GM18507 (cell line): ENCODE measurements at regions not wholly inside any gene's neighbourhood (a gene's known extent, or its start where the extent isn't known, plus 50 kb on each side); places are given as distances from the start of the nearest gene placed in this dataset.

Source experiments
- DNase-seq: peaks from one replicate; pipeline ENCODE4 v3.0.0; 2011; ENCODE audit warnings: low read depth; ENCODE audit not compliant: insufficient read length; ENCODE audit errors: extremely low spot score
- FAIRE-seq: peaks from 2 replicates; lab custom pipeline; 2011; peaks lifted over from hg19 to GRCh38; lab: Jason Lieb, UNC

DNA sequence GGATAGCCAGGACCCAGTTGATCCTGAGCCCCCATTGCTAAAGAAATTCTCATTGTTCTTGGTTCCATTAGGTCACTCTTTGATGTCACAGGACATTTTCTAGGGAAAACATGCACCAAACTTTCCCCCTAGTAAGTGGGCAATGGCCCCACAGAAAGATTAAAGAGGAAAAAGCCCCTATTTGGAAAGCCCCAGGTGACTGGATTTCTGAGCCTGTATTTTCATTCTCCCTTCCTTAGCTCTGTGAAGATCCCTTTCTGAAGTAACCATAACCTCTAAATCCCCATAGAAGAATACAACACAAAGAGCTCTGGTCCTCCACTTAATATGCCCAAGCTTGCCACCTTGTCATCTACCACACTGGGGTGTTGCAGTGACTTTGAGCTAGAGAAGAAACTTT lies 232.3 kb upstream of the FGGY start:
- no peak for DNase-seq
- FAIRE-seq, result no peak

DNA sequence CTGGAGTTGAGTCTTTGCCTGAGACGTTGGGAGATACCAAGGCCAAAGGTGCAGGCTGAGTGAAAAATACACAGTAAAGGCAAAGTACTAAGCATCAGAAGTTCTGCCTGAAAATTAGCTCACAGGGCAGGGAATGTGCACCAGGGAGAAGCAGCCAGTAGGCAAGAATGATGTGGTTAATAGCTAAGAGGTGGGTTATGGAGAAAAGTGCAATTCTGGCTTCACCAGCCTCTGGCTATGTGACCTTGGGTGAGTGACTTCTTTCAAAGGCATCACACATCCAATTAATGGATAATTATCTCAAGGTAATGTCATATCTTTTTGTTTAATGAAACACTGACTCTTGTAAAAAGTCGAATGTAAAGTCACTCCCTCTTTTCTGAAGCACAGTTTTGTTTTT lies 230.7 kb upstream of the FGGY start:
- no peak for DNase-seq
- no peak for FAIRE-seq

DNA sequence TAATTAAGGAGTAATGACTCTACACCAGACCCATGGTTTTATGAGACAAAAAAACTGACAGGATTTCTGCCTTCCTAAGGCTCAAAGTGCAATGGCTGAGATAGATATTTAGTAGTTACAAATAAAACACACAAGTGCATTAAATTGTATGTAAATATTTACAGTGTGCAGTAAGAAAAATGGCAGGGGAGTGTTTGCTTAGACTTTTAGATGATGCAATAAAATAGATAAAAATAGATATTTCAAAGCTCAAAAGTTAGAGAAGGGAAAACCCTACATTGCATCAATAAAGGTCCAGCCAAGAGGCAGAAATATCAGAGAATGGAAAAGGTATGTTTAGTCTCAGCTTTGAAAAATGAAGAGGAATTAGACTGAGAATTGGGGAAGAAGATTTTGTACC lies 226.3 kb upstream of the FGGY start:
- DNase-seq (no peak), FAIRE-seq (no peak)

DNA sequence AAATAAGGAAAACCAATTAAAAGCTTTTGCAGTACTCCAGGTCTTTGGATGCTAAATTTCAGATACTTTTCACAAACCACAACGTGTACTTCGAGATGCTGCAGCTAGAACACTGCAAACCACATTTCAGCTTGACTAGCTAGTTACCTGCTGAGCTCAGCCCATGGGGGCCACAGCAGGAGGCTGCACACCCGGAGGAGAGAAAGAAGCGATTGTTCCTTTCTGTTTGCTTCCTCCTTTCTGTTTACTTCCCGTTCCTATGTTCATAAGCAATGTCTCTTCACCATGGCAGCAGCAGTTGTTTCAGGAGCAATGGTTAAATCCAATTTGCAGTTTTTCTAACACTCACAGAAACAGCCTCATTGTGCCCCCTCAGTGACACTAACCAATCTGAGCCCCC lies 225.6 kb upstream of the FGGY start:
- FAIRE-seq (peak; percentile 55), DNase-seq (no peak)

DNA sequence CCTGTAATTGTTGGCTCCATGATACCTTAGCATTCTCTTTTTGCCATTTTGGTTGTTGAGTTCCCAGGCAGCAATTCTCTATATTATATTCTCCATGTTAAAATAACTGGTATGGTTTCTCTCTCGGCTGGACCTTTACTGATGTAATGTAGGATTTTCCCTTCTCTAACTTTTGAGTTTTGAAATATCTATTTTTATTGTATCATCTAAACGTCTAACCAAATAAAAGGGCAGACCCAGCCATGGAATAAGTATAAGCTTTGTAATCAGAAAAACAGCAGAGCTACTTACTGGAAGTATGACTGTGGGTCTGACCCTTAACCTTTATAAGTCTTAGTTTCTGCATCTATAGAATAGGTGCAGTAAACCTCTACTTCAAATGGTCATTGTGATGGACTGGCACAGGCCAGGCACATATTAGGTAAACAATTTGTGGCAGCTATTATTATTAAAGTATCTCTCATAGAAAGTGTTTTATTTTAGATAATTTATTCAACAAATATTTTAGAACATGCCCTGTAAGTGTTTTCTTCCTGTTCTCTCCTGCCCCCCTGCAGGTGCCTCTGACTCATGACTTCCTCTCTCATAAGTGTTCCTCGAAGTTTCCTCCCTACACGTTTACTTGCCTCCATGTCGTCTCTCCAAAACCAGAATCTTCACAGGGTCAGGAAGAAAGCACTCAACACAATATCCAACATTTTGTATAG lies 224.9 kb upstream of the FGGY start:
- FAIRE-seq (no peak), DNase-seq (no peak)

DNA sequence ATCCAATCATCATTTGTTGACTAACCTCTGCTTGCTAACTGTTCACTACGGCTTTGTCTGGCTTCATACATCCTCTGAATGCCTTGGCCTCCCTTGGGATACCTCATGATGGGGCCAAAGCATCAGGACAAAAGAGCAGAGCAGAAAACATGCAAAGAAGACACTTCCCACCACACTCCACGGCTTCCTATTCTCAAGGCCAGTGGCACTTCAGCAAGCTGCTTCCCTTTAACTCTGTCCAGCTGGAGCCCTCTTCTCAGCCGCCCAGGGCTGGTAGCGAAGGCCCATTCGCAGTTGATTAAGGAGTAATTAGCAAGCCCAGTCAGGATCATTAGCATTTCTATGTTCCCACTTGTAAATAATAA lies 224.3 kb upstream of the FGGY start:
- no peak for FAIRE-seq
- no peak for DNase-seq

DNA sequence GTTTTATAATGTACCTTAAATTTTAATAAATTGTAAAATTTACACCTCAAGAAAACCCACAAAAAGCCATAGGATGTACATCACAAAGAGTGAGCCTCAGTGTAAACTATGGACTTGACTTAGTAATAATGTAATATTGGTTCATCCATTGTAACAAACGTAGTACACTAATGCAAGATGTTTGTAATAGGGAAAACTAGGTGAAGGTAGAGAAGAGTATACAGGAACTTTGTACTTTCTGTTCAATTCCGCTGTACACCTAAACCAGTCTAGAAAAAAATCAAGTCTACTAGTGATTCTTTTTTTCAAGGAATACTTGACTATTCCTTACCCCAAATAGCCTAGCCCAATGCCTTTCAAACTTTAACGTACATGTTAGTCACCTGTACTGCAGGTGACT lies 222.3 kb upstream of the FGGY start:
- FAIRE-seq (no peak), DNase-seq (no peak)

DNA sequence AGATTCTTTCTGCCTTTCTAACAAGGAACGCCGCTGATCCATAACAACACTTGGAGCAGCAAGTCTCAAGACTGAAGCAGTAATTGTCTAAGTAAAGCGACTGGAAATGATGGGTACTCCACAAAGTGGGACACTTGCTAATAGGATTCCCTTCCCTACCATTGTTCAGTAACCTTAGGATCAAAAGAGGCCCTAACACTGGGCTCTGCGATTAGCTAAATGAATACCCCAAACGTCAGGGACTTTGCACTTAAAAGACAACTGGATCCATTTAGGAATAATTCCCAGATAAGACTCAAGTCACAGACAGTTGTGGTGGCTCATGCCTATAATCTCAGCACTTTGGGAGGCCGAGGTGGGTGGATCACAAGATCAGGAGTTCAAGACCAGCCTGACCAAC lies 221.9 kb upstream of the FGGY start:
- DNase-seq (no peak), FAIRE-seq (no peak)

DNA sequence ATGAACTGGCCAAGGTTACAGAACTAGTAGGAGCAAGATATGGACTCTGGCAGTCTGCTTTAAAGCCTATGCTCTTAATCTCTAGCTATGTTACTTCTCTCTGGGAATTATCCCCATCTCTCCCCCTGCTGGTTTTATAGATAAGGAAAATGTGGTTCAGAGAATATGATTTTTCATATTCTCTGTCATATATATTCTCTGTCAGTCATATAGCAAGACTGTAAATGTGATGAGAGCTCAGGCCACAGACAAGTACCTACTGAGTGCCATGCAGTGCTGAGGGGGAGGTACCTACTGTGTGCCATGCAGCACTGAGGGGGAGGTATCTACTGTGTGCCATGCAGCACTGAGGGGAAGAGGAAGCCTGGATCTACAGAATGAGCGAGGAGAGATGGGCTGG lies 220.3 kb upstream of the FGGY start:
- DNase-seq (no peak), FAIRE-seq (no peak)

DNA sequence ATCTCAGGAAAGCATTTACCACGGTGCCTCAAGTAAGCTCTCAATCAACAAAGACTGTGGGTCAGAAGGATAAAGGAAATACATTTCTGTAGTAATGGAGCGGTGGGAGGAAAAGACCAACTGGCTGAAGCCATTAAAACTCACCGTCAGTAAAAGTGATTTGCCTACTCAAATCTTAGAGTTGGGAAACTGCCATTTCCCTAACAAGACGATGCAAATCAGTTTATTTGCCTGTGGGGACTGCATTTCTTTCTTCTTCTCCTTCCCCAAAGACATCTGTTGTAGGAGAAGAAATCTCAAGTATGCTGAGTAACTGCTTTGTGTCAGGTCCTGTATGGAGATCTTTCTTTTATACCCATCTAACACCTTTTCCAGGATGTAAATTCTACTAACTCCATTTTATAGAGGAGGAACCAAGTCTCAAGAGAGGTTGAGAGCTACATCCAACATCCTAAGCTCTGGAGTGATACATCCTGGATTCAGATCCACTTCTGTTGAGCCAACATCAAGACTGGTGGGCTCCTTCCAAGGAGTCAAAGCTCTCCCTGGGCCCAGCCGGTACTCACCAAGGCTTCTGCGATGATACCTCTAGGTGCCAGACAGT lies 219.3 kb upstream of the FGGY start:
- FAIRE-seq (no peak), DNase-seq (no peak)

DNA sequence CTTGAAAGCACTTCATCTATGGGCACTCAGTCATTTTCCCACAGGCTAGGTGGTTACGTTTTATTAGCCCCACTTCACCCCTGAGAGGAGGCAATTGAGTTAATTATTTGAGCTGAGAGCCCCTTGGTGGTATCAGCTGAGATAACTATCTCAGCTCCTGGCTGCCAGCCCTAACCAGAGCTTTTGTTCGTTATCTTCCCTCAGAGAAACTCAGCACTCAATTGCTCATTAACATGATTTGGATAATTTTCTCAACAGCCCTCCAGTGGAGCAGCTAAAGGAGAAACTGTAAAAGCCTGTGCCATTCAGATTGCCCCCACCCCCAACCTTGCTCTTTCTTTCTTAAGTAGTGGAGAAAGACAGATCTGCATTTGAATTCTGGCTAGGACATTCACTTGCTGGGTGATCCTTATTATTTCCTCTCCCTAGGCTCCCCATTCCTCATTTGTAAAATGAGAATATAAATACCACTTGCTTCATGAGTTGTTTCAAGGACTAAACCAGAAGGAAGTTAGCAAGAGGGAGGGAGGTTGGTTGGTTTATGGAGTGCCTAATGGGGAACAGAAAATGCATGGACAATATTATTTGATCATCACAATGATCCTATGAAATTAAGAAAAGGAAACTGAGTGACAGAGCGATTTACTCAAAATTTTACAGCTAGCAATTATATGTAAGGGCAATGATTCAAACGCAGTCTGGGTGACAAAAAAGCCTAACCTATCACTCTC lies 218.7 kb upstream of the FGGY start:
- no peak for FAIRE-seq
- no peak for DNase-seq

DNA sequence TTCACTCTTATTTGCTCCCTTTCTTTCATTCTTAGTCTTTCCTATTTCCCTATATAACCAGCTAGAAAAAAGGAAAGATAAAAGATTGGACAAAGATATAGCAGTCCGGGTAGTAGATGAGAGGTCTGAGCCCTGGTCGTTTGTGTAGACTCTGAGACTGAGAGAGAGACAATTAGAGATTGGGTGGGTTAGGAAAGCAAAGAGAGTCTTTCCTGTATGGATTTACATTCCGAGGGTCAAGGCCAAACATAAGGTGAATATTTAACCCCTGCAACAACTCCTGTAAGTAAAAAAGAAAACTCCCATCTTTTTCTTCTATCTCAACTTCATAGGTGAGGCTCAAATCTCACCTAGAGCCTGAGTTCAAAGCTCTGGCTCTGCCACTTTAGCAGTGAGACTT lies 218.0 kb upstream of the FGGY start:
- no peak for DNase-seq
- FAIRE-seq, result no peak

DNA sequence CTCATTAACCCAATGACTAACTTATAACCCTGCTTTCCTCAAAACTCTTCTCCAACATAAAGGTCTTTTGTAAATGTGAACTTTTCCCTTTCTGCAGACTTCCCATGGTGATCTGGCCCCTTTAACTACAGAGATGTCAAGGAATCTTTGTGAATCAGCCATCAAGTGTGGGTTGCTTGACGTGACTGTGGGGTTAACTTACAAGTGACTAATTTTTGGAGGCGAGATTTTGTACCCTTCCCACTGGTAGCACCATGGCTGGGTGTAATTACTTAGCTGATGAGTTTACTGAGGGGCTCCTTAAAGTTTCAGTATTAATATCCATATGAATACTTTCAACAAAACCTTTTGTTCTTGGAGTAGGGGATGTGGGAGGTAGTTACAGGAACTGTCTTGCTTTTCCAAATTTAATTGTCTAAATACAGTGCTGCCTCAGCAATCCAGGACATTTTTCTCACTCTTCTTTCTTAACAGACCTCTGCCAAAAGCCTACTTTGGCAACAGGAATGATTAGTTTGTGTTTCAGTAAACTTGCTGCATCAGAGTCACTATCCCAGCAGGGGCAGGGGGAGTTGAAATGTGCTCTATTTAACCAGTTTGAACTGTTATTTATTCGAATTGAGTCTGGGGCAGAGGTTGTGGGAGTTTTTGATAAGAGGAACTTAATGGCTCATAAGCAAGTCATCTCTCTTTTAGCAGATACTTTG lies 217.3 kb upstream of the FGGY start:
- FAIRE-seq (no peak), DNase-seq (no peak)

DNA sequence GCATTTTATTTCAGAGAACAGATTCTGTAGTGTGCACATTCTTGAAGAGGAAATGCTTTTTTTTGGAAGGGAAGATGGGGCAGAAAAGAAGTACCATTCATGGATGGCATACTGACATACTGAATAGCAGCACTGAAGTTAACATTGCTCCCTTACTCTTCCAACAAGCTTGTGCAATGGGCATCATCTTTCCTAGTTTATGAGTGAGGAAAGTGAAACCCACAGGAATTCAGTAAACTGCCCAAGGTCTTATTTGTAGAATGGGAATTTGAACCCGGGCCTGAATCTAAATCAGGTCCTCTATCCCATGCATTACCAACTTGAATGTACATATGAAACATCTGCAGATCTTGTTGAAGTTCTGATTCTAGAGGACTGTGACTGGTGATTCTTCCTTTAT lies 215.7 kb upstream of the FGGY start:
- DNase-seq, result no peak
- no peak for FAIRE-seq

DNA sequence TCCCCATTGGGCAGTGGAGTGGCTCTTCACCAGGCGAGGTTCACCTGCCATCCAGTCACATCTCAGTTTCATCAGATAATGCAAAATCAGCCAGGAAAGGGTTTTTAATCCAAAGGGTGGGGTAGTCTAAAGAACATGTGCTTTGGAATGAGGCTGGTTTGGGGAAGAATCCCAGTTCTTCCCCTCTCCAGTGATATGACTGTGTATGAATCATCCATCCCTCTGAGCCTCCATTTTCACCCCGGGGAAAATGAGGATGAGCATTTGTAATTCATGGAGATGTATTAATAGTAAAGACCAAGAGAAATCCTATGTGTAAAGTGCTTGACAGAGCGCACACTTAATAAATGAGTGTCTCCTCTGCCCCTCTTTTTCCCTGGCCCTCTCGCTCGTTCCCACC lies 215.1 kb upstream of the FGGY start:
- DNase-seq, result no peak
- FAIRE-seq, result no peak

DNA sequence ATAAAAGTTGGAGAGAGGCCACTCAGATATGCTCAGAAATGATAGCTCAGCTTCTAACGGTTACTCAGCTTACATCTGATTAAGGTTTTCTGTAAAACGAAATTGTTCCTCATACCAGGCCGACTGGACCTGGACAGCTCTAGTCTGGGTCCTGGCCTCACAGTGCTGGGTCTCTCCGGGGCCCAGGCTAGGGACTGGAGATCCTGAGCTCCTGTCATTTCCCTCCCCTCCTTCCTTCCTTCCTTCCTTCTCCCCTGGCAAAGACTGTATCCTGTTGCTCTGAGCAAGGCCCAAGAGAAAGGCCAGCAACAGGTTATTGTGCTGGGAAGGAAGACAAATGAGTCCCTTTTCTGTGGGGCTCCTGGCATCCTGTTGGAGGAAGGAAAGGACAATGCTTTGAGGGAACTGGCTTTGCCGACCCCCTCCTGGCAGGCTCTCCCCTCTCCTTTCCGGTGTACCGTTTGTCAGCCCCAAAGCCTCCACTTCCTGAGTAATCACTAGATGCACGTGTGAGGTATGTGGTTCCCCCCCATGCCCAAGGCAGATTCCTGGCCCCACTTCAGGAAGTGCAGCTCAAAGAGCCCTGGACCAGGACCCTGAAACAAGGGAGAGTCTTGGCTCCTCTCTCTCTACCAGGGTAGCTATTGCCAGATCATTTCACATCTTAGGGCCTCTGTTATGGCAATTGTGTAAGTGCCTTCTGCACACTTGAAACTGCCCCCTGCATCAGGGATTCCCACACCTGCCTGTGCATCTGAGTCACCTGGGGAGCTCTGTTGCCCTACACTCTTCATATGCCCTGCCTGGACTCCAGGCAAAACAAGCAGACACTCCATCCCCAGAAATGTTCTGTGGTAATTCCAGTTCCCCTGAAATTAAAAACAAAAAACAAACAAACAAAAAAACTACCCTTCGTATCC lies 212.7 kb upstream of the FGGY start:
- no peak for FAIRE-seq
- no peak for DNase-seq

DNA sequence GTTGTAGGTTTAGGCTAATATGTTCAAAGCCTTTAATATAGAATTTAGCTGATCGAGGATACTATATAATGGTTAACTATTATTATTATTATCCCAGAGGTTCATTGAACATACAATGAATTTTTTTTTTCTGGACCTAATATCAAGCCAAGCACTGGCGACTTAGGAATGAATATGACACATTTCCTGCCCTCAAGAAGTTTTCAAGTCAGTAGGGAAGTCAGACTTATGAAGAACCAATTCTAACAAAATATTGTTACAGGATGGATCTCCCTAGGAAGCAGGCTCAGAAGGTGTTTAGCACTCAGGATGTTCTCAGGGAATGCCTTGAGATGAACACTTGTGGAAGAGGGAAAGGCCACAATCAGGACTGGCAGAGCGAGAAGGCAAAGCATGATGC lies 211.8 kb upstream of the FGGY start:
- DNase-seq, result no peak
- no peak for FAIRE-seq

DNA sequence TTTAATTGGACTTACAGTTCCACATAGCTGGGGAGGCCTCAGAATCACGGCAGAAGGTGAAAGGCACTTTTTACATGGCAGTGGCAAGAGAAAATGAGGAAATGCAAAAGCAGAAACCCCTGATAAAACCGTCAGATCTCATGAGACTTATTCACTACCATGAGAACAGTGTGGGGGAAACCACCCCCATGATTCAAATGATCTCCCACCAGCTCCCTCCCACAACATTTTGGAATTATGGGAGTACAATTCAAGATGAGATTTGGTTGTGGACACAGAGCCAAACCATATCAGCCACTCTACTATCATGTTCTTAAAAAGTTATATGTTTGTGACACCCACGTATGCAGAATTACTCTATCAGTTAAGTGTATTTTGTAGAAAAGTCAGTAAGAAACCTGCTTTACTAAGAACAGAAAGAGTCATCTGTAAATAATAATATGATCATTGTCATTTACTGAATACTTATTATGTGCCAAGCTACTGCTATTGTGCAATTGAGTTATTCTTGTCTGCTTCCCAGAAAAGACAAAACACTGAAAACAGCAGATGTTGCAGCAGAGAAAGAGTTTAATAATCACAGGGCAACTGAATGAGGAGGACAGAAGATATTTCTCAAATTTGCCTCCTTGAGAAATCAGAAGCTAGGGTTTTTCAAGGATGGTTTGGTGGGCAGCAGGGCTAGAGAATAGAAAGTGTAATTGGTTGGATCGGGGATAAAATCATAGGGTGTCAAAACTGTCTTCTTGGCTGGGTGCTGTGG lies 207.7 kb upstream of the FGGY start:
- FAIRE-seq, result no peak
- no peak for DNase-seq

DNA sequence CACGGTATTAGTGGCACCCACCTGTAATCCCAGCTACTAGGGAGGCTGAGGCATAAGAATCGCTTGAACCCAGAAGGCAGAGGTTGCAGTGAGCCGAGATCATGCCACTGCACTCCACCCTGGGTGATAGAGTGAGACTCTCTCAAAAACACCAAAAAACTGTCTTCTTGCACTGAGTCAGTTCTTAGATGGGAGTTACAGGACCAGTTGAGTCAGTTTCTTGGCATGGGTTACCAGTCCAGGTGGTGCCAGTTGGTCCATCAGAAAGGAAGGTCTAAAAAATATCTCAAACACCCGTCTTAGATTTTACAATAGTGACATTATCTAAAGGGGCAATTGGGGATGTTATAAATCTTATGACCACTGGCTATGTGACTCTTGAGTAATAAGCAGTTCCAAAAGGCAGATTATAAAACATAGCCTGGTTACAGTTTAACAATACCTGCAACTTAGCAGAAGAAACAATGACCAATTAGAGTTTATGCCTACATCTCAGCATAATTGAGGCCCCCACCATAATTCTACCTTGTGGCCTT lies 206.9 kb upstream of the FGGY start:
- no peak for FAIRE-seq
- no peak for DNase-seq
